GM12878 (cell line): ENCODE measurements at regions not wholly inside any gene's neighbourhood (a gene's known extent, or its start where the extent isn't known, plus 50 kb on each side); places are given as distances from the start of the nearest gene placed in this dataset.

Experiments
- ATAC-seq: fragments of 200-7000 bp; cut with Tn5 transposase; 3 replicates; pipeline ENCODE4 v1.9.1; 2020; ENCODE audit warnings: mild to moderate bottlenecking, moderate library complexity
- BruUV-seq: library from RNA; stranded (reverse); fragments of 400-500 nt; replicated peaks from 2 replicates; lab custom pipeline; 2021; lab: Mats Ljungman, UMichigan
- CTCF ChIA-PET: fragments of 300-600 bp; sonication (Branson Sonifier 250); formaldehyde crosslinking; extraction: SDS; loops from one replicate; lab custom pipeline; 2021; ENCODE audit warnings: inconsistent platforms; lab: Yijun Ruan, JAX
- POLR2A ChIA-PET: fragments of 350-600 bp; formaldehyde crosslinking; extraction: SDS; loops from one replicate; lab custom pipeline; 2021; ENCODE audit warnings: inconsistent platforms; lab: Charles Lee
- RAD21 ChIA-PET: fragments of 300-600 bp; sonication (Branson Sonifier 250); formaldehyde crosslinking; loops from one replicate; lab custom pipeline; 2023; ENCODE audit warnings: antibody characterized with exemption; ENCODE audit not compliant: unreplicated experiment; lab: Charles Lee
- SMC1A ChIA-PET: fragments of 300-600 bp; sonication (Branson Sonifier 250); formaldehyde crosslinking; loops from one replicate; lab custom pipeline; 2023; ENCODE audit not compliant: unreplicated experiment, uncharacterized antibody; lab: Charles Lee
- DNase-seq: peaks from one replicate; pipeline ENCODE4 v3.0.0-alpha.2; 2011; ENCODE audit warnings: low read depth, low spot score
- FAIRE-seq: peaks from 3 replicates; lab custom pipeline; 2011; peaks lifted over from hg19 to GRCh38; lab: Jason Lieb, UNC
- H2AFZ ChIP-seq: 2 replicates; pipeline ENCODE4 v1.6.0; 2011; ENCODE audit warnings: low read depth, low read length, control low read depth; ENCODE audit not compliant: control insufficient read depth
- H3K27ac ChIP-seq: 2 replicates; pipeline ENCODE4 v1.5.1; 2011; ENCODE audit warnings: control low read depth; ENCODE audit not compliant: control insufficient read depth, insufficient read depth
- H3K27me3 ChIP-seq, 2 experiments: replicated peaks in 1 of 2; 2 replicates each; pipeline versions ENCODE4 v1.6.0 to v1.6.1; 2011; ENCODE audit warnings: low read length in 1 of 2; ENCODE audit not compliant: control insufficient read depth in 2 of 2, insufficient read depth in 2 of 2
- H3K36me3 ChIP-seq, 2 experiments: 2 replicates each; pipeline ENCODE4 v1.5.1; 2011; ENCODE audit warnings: low read length in 1 of 2; ENCODE audit not compliant: control insufficient read depth in 2 of 2, insufficient read depth in 2 of 2
- H3K4me1 ChIP-seq: 2 replicates; pipeline ENCODE4 v1.6.1; 2011; ENCODE audit warnings: mild to moderate bottlenecking, low read length, moderate library complexity, mixed read lengths; ENCODE audit not compliant: control insufficient read depth, insufficient read depth
- H3K4me2 ChIP-seq: 2 replicates; pipeline ENCODE4 v1.6.0; 2011; ENCODE audit warnings: control low read depth; ENCODE audit not compliant: control insufficient read depth, insufficient read depth
- H3K4me3 ChIP-seq: fragments of 200-600 bp; sonication (generic); 2 replicates; pipeline ENCODE4 v1.5.1; 2016
- H3K79me2 ChIP-seq: 2 replicates; pipeline ENCODE4 v1.6.0; 2011; ENCODE audit warnings: low read length; ENCODE audit not compliant: control insufficient read depth, insufficient read depth
- H3K9ac ChIP-seq: 2 replicates; pipeline ENCODE4 v1.8.0; 2011; ENCODE audit warnings: low read length, control low read depth, mixed read lengths; ENCODE audit not compliant: control insufficient read depth, insufficient read depth
- H3K9me3 ChIP-seq: replicated peaks from 3 replicates; pipeline ENCODE4 v1.5.1; 2011; ENCODE audit warnings: mild to moderate bottlenecking, low read length; ENCODE audit not compliant: control insufficient read depth, insufficient read depth
- H4K20me1 ChIP-seq: 2 replicates; pipeline ENCODE4 v1.6.0; 2011; ENCODE audit not compliant: control insufficient read depth, insufficient read depth
- CBFB ChIP-seq: IDR thresholded peaks from 2 replicates; pipeline ENCODE4 v1.6.1; 2016; ENCODE audit warnings: antibody characterized with exemption, low read depth
- FOXM1 ChIP-seq: IDR thresholded peaks from 2 replicates; pipeline ENCODE4 v1.6.1; 2012; ENCODE audit warnings: low read depth, mild to moderate bottlenecking, inconsistent platforms, low read length, moderate library complexity
- MEF2A ChIP-seq: IDR thresholded peaks from 2 replicates; pipeline ENCODE4 v1.6.1; 2011; ENCODE audit warnings: low read depth, mild to moderate bottlenecking, low read length, moderate library complexity; ENCODE audit not compliant: insufficient read depth
- TBL1XR1 ChIP-seq: IDR thresholded peaks from 2 replicates; pipeline ENCODE4 v1.6.1; 2012; ENCODE audit warnings: low read depth, low read length, improper control_type of control experiment
- ZBED1 ChIP-seq: IDR thresholded peaks from 2 replicates; pipeline ENCODE4 v1.6.1; 2016; ENCODE audit warnings: borderline replicate concordance
- ZZZ3 ChIP-seq: IDR thresholded peaks from 2 replicates; pipeline ENCODE4 v1.6.1; 2011; ENCODE audit warnings: low read depth; ENCODE audit not compliant: control insufficient read depth, insufficient read length
- WGBS: methylation state at CpG from one replicate; pipeline ENCODE4 v1.1.6; 2016; ENCODE audit warnings: low lambda C conversion rate; ENCODE audit not compliant: insufficient replicate concordance, insufficient coverage; ENCODE audit errors: missing lambda C conversion rate; 5-methylcytosine and 5-hydroxymethylcytosine counted together
- in situ Hi-C: fragments of 300-500 bp; cut with MboI; formaldehyde crosslinking; loops from 9 replicates; pipeline ENCODE4 v1.14.3; 2018; ENCODE audit warnings: mixed read lengths
- intact Hi-C: fragments of 100-400 bp; cut with micrococcal nuclease; formaldehyde crosslinking; loops from one replicate; pipeline ENCODE4 v1.14.2; 2022; ENCODE audit not compliant: unreplicated experiment
- TF ChIP-seq, protein P1 (sequence below): fragments of 450-650 bp; IDR thresholded peaks from 2 replicates; pipeline ENCODE4 v1.6.1; 2014; ENCODE audit warnings: mild to moderate bottlenecking
- TF ChIP-seq, protein P2 (sequence below): IDR thresholded peaks from 2 replicates; pipeline ENCODE4 v1.6.1; 2012; ENCODE audit warnings: mild to moderate bottlenecking, low read depth, low read length
- TF ChIP-seq, protein P3 (sequence below): fragments of 450-650 bp; IDR thresholded peaks from 2 replicates; pipeline ENCODE4 v1.6.1; 2016; ENCODE audit warnings: mild to moderate bottlenecking, moderate library complexity, borderline replicate concordance
- TF ChIP-seq, protein P4 (sequence below): fragments of 450-650 bp; IDR thresholded peaks from 2 replicates; pipeline ENCODE4 v1.6.1; 2018; ENCODE audit warnings: mild to moderate bottlenecking, low read depth, moderate library complexity; ENCODE audit not compliant: partially characterized antibody

DNA sequence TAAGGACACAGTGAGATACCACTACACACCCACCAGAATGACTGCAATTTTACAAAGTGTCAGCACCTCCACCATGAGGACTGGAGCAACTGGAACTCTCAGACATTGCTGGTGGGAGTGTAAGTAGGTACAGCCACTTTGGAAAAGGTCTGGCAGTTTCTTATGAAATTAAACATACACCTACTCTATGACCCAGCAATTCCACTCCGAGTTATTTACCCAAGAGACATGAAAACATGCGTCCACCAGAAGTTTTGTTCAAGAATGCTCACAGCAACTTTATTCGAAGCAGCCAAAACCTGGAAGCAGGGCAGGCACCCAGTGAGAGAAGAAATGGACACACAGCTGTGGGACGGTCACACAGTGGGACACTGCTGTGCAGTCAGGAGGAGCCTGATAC lies 384.0 kb downstream of the SOX9 start:
- Histone ChIP-seq H4K20me1 (no peaks in the 10 kb centered on the region), H3K9me3 (peaks cover 2% of the 10 kb centered on the region; the same call in 1 of the 3 replicates), H3K27me3 (no peaks in the 10 kb centered on the region), H3K27ac (no peak overlapping the region), H3K4me1 (no peaks in the 10 kb centered on the region), H3K4me3 (no peak overlapping the region), H3K9ac (no peak overlapping the region), H2AFZ (no peak overlapping the region), H3K79me2 (no peaks in the 10 kb centered on the region), H3K4me2 (no peak overlapping the region), H3K36me3 (no peaks in the 10 kb centered on the region)
- ATAC-seq: no peak
- CTCF ChIA-PET: interaction anchor here (0.7 to 1.4 kb wide), 2 partner anchors 17 to 44 kb away, joined by 4 read pairs; no protein-coding TSS in a partner anchor
- intact Hi-C loops: no loop called here
- TF ChIP-seq ZZZ3 (no peak), TBL1XR1 (no peak), FOXM1 (no peak), ZBED1 (no peak), CBFB (no peak), MEF2A (no peak)
- TF ChIP-seq, protein P1, sequence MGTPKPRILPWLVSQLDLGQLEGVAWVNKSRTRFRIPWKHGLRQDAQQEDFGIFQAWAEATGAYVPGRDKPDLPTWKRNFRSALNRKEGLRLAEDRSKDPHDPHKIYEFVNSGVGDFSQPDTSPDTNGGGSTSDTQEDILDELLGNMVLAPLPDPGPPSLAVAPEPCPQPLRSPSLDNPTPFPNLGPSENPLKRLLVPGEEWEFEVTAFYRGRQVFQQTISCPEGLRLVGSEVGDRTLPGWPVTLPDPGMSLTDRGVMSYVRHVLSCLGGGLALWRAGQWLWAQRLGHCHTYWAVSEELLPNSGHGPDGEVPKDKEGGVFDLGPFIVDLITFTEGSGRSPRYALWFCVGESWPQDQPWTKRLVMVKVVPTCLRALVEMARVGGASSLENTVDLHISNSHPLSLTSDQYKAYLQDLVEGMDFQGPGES: no peak
- TF ChIP-seq, protein P2, sequence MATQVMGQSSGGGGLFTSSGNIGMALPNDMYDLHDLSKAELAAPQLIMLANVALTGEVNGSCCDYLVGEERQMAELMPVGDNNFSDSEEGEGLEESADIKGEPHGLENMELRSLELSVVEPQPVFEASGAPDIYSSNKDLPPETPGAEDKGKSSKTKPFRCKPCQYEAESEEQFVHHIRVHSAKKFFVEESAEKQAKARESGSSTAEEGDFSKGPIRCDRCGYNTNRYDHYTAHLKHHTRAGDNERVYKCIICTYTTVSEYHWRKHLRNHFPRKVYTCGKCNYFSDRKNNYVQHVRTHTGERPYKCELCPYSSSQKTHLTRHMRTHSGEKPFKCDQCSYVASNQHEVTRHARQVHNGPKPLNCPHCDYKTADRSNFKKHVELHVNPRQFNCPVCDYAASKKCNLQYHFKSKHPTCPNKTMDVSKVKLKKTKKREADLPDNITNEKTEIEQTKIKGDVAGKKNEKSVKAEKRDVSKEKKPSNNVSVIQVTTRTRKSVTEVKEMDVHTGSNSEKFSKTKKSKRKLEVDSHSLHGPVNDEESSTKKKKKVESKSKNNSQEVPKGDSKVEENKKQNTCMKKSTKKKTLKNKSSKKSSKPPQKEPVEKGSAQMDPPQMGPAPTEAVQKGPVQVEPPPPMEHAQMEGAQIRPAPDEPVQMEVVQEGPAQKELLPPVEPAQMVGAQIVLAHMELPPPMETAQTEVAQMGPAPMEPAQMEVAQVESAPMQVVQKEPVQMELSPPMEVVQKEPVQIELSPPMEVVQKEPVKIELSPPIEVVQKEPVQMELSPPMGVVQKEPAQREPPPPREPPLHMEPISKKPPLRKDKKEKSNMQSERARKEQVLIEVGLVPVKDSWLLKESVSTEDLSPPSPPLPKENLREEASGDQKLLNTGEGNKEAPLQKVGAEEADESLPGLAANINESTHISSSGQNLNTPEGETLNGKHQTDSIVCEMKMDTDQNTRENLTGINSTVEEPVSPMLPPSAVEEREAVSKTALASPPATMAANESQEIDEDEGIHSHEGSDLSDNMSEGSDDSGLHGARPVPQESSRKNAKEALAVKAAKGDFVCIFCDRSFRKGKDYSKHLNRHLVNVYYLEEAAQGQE: no peak
- TF ChIP-seq, protein P3, sequence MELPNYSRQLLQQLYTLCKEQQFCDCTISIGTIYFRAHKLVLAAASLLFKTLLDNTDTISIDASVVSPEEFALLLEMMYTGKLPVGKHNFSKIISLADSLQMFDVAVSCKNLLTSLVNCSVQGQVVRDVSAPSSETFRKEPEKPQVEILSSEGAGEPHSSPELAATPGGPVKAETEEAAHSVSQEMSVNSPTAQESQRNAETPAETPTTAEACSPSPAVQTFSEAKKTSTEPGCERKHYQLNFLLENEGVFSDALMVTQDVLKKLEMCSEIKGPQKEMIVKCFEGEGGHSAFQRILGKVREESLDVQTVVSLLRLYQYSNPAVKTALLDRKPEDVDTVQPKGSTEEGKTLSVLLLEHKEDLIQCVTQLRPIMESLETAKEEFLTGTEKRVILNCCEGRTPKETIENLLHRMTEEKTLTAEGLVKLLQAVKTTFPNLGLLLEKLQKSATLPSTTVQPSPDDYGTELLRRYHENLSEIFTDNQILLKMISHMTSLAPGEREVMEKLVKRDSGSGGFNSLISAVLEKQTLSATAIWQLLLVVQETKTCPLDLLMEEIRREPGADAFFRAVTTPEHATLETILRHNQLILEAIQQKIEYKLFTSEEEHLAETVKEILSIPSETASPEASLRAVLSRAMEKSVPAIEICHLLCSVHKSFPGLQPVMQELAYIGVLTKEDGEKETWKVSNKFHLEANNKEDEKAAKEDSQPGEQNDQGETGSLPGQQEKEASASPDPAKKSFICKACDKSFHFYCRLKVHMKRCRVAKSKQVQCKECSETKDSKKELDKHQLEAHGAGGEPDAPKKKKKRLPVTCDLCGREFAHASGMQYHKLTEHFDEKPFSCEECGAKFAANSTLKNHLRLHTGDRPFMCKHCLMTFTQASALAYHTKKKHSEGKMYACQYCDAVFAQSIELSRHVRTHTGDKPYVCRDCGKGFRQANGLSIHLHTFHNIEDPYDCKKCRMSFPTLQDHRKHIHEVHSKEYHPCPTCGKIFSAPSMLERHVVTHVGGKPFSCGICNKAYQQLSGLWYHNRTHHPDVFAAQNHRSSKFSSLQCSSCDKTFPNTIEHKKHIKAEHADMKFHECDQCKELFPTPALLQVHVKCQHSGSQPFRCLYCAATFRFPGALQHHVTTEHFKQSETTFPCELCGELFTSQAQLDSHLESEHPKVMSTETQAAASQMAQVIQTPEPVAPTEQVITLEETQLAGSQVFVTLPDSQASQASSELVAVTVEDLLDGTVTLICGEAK: no peak
- TF ChIP-seq, protein P4, sequence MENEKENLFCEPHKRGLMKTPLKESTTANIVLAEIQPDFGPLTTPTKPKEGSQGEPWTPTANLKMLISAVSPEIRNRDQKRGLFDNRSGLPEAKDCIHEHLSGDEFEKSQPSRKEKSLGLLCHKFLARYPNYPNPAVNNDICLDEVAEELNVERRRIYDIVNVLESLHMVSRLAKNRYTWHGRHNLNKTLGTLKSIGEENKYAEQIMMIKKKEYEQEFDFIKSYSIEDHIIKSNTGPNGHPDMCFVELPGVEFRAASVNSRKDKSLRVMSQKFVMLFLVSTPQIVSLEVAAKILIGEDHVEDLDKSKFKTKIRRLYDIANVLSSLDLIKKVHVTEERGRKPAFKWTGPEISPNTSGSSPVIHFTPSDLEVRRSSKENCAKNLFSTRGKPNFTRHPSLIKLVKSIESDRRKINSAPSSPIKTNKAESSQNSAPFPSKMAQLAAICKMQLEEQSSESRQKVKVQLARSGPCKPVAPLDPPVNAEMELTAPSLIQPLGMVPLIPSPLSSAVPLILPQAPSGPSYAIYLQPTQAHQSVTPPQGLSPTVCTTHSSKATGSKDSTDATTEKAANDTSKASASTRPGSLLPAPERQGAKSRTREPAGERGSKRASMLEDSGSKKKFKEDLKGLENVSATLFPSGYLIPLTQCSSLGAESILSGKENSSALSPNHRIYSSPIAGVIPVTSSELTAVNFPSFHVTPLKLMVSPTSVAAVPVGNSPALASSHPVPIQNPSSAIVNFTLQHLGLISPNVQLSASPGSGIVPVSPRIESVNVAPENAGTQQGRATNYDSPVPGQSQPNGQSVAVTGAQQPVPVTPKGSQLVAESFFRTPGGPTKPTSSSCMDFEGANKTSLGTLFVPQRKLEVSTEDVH: no peak
- no peak for DNase-seq
- FAIRE-seq: no peak
- 75% methylated on average over 4 of the region's 4 CpGs for WGBS
- POLR2A ChIA-PET: interaction anchor here (0.6 to 1.2 kb wide), 7 partner anchors 18 to 482 kb away, joined by 4 to 9 read pairs (median 7); no protein-coding TSS in a partner anchor
- SMC1A ChIA-PET: interaction anchor here (0.6 to 1.4 kb wide), 2 partner anchors 8 to 19 kb away, joined by 3 read pairs; no protein-coding TSS in a partner anchor
- RAD21 ChIA-PET: no interaction called here
- in situ Hi-C loops: no loop called here
- BruUV-seq: no TSS peak
